SH-SY5Y (cell line): ENCODE measurements at regions not wholly inside any gene's neighbourhood (a gene's known extent, or its start where the extent isn't known, plus 50 kb on each side); places are given as distances from the start of the nearest gene placed in this dataset.

Experiments
- GATA2 ChIP-seq: IDR thresholded peaks from 2 replicates; pipeline ENCODE4 v1.6.1; 2011; ENCODE audit warnings: mild to moderate bottlenecking, low read depth, low read length
- GATA3 ChIP-seq: IDR thresholded peaks from 2 replicates; pipeline ENCODE4 v1.6.1; 2011; ENCODE audit warnings: low read depth, mild to moderate bottlenecking, low read length, moderate library complexity

DNA sequence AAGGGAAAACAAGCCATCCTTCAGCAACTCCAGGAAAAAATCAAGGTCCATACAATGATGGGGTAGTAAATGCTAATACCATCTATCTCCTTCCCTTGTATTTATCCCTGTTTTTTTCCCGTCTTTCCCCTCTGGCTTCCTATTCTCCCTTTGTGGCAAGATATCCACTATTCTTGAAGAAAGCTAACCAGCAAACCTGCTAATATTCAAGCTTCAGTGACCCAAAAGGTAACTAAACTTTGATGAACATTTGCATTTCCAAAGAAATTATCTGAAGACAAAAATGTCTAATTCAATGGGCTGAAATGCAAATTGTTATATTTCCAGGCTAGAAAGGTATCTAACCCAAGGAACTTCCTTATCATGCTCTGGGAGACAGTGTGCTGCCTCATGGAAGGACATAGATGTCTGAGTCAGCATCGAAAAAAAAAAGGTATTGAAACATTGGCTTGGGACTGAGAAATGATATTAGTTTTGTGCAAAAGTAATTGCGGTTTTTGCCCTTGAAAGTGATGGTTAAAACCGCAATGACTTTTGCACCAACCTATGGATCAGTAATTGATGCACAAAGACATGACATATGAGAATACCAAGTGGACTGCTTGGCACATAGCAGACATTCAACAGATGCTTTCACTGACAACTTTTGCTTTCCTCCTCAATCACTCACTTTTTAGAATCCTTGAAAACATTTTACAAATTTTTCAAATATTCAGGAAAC is 63.7 kb upstream of the HNMT start:
- TF ChIP-seq GATA2 (no peak), GATA3 (no peak)
